Activated CD8-positive, alpha-beta T cell treated with anti-CD3 and anti-CD28 coated beads for 36 hours (primary cell): ENCODE measurements at regions not wholly inside any gene's neighbourhood (a gene's known extent, or its start where the extent isn't known, plus 50 kb on each side); places are given as distances from the start of the nearest gene placed in this dataset.

Experiments
- ATAC-seq: fragments of 200-7000 bp; cut with Tn5 transposase; one replicate; pipeline ENCODE4 v1.10.0; 2021; ENCODE audit warnings: mild to moderate bottlenecking, moderate library complexity
- CTCF ChIA-PET: fragments of 350-600 bp; sonication (Branson Sonifier 250); formaldehyde crosslinking; loops from one replicate; lab custom pipeline; 2021; ENCODE audit warnings: antibody characterized with exemption; lab: Charles Lee
- POLR2A ChIA-PET: fragments of 350-600 bp; sonication (Branson Sonifier 250); formaldehyde crosslinking; loops from one replicate; lab custom pipeline; 2021; ENCODE audit warnings: antibody characterized with exemption; lab: Charles Lee
- DNase-seq: peaks from one replicate; pipeline ENCODE4 v3.0.0-alpha.2; 2020
- H3K27ac Mint-ChIP-seq: one replicate; pipeline ENCODE4 v1.8.0; 2021; ENCODE audit warnings: mild to moderate bottlenecking, mixed read lengths
- H3K27me3 Mint-ChIP-seq: one replicate; pipeline ENCODE4 v1.8.0; 2021; ENCODE audit warnings: mixed read lengths
- H3K36me3 Mint-ChIP-seq: one replicate; pipeline ENCODE4 v1.8.0; 2021; ENCODE audit warnings: low read depth, mixed read lengths
- H3K4me1 Mint-ChIP-seq: one replicate; pipeline ENCODE4 v1.8.0; 2021; ENCODE audit warnings: low read depth, mixed read lengths
- H3K4me3 Mint-ChIP-seq: one replicate; pipeline ENCODE4 v1.8.0; 2021; ENCODE audit warnings: mild to moderate bottlenecking, moderate library complexity, mixed read lengths
- H3K9me3 Mint-ChIP-seq: one replicate; pipeline ENCODE4 v1.8.0; 2021; ENCODE audit warnings: mixed read lengths
- intact Hi-C: fragments of 100-400 bp; cut with micrococcal nuclease; formaldehyde crosslinking; loops from one replicate; pipeline ENCODE4 v1.10.0; 2022
- TF ChIP-seq, protein P1 (sequence below): fragments of 200-600 bp; IDR thresholded peaks from one replicate; pipeline ENCODE4 v1.8.0; 2022; ENCODE audit warnings: antibody characterized with exemption, mild to moderate bottlenecking

DNA sequence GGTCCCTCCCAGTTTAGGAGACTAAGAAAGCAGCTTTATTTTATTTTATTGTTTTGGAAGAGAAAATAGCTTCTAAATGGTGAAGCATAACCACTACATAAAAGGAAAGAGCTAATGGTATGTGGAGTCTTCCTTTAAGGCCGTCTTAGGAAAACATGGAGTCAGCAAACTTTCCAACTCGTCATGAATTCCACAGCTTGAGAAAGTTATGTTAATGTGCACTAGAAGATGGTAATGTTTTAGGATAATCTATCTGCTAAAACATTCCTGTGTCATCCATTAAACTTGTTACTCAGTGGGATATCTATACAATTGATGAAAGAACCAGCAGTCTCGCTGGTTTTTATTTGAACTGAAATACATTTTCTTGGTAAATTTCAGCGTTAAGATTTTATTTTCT lies 448.4 kb upstream of the SEL1L start:
- Mint-ChIP-seq H3K9me3 (no peaks in the 10 kb centered on the region), H3K36me3 (no peaks in the 10 kb centered on the region), H3K27me3 (no peaks in the 10 kb centered on the region), H3K27ac (no peak overlapping the region), H3K4me3 (no peak overlapping the region), H3K4me1 (no peaks in the 10 kb centered on the region)
- intact Hi-C loops: no loop called here
- CTCF ChIA-PET: no interaction called here
- POLR2A ChIA-PET: no interaction called here
- no peak for ATAC-seq
- TF ChIP-seq, protein P1, sequence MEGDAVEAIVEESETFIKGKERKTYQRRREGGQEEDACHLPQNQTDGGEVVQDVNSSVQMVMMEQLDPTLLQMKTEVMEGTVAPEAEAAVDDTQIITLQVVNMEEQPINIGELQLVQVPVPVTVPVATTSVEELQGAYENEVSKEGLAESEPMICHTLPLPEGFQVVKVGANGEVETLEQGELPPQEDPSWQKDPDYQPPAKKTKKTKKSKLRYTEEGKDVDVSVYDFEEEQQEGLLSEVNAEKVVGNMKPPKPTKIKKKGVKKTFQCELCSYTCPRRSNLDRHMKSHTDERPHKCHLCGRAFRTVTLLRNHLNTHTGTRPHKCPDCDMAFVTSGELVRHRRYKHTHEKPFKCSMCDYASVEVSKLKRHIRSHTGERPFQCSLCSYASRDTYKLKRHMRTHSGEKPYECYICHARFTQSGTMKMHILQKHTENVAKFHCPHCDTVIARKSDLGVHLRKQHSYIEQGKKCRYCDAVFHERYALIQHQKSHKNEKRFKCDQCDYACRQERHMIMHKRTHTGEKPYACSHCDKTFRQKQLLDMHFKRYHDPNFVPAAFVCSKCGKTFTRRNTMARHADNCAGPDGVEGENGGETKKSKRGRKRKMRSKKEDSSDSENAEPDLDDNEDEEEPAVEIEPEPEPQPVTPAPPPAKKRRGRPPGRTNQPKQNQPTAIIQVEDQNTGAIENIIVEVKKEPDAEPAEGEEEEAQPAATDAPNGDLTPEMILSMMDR: no peak
- DNase-seq: no peak

GRCh38 chr14:81986005-81986404 lies 452.4 kb upstream of the SEL1L start:
- ChIA-PET CTCF (no interaction called here), POLR2A (no interaction called here)
- TF ChIP-seq, protein P1: no peak
- Mint-ChIP-seq H3K27me3 (no peaks in the 10 kb centered on the region), H3K4me3 (no peak overlapping the region), H3K27ac (no peak overlapping the region), H3K4me1 (no peaks in the 10 kb centered on the region), H3K36me3 (no peaks in the 10 kb centered on the region), H3K9me3 (no peaks in the 10 kb centered on the region)
- intact Hi-C loops: no loop called here
- ATAC-seq (no peak), DNase-seq (no peak)

GRCh38 chr14:81989211-81989610 lies 455.6 kb upstream of the SEL1L start:
- Mint-ChIP-seq H3K4me1 (no peaks in the 10 kb centered on the region), H3K27me3 (peaks cover 3% of the 10 kb centered on the region), H3K36me3 (no peaks in the 10 kb centered on the region), H3K27ac (no peak overlapping the region), H3K9me3 (no peaks in the 10 kb centered on the region), H3K4me3 (no peak overlapping the region)
- intact Hi-C loops: no loop called here
- DNase-seq: no peak
- ChIA-PET POLR2A (no interaction called here), CTCF (interaction anchor here (2.1 kb wide), 1 partner anchor 8 kb away, joined by 9 read pairs; no protein-coding TSS in a partner anchor)
- no peak for ATAC-seq
- TF ChIP-seq, protein P1: no peak

GRCh38 chr14:81990312-81990761 lies 456.7 kb upstream of the SEL1L start:
- TF ChIP-seq, protein P1: peak; percentile 84
- peaks cover 3% of the 10 kb centered on the region for H3K27me3 Mint-ChIP-seq
- POLR2A ChIA-PET: no interaction called here
- H3K9me3 Mint-ChIP-seq: no peaks in the 10 kb centered on the region
- CTCF ChIA-PET: interaction anchor here (0.9 to 2.9 kb wide), 17 partner anchors 9 to 721 kb away, joined by 3 to 9 read pairs (median 3); no protein-coding TSS in a partner anchor
- intact Hi-C loops: no loop called here
- no peaks in the 10 kb centered on the region for H3K36me3 Mint-ChIP-seq
- ATAC-seq (no peak), DNase-seq (peak; percentile 49)
- H3K27ac Mint-ChIP-seq: no peak overlapping the region
- H3K4me1 Mint-ChIP-seq: no peaks in the 10 kb centered on the region
- H3K4me3 Mint-ChIP-seq: no peak overlapping the region

DNA sequence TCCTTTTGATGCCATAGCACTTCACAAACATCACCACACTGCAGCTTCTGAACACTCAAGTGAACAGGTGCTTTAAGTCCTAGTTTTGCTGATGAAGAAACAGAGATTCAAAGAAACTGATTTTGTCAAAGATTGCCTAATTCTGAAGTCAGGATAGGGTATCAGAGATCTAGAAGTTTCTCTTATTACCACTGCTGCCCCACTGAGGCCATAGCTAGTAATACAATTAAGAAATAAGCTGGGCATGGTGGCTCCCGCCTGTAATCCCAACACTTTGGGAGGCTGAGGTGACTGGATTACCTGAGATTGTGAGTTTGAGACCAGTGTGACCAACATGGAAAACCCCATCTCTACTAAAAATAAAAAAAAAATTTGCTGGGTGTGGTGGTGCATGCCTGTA lies 458.3 kb upstream of the SEL1L start:
- no peak for ATAC-seq
- TF ChIP-seq, protein P1: peak; percentile 31
- peak; percentile 2 for DNase-seq
- H3K27ac Mint-ChIP-seq: no peak overlapping the region
- CTCF ChIA-PET: interaction anchor here (1.4 to 2.9 kb wide), 2 partner anchors 15 to 282 kb away, joined by 3 to 9 read pairs; no protein-coding TSS in a partner anchor
- intact Hi-C loops: no loop called here
- H3K4me3 Mint-ChIP-seq: no peak overlapping the region
- POLR2A ChIA-PET: no interaction called here
- peaks cover 3% of the 10 kb centered on the region for H3K27me3 Mint-ChIP-seq
- H3K36me3 Mint-ChIP-seq: no peaks in the 10 kb centered on the region
- no peaks in the 10 kb centered on the region for H3K9me3 Mint-ChIP-seq
- H3K4me1 Mint-ChIP-seq: no peaks in the 10 kb centered on the region
